GM19468 (cell line): ENCODE measurements at regions not wholly inside any gene's neighbourhood (a gene's known extent, or its start where the extent isn't known, plus 50 kb on each side); places are given as distances from the start of the nearest gene placed in this dataset.

Experiments
- ATAC-seq: cut with Tn5 transposase; IDR thresholded peaks from one replicate; pipeline ENCODE4 v1.9.1; 2021; ENCODE audit warnings: mild to moderate bottlenecking, moderate library complexity, moderate number of reproducible peaks; ENCODE audit not compliant: unreplicated experiment; ENCODE audit errors: extremely low read depth

DNA sequence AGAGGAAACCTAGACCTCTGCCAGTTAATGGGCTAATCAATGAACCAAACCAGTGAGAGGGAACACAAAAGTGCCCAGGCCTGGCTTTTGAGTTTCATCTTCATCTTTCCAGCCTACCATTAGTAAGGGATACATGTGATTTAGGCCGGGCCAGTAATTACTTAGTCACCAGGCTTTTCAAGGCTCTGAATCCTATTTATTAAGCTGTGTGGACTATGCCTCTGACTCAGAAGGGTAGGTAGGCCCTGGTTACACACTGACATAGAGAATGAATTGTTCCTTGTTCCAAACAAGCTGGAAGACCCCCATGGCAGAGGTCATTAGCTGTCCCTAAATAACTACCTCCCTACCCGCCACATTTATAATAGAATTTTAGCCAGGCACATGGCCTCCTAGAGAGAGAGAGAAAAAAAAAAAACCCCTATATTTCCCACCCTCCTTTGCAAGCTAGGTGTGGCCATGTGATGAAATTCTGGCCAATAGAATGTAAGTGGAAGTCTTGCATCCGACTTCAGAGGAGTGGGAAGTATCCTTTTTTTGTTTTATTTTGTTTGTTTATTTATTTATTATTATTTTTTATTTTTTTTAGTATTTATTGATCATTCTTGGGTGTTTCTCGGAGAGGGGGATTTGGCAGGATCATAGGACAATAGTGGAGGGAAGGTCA, 112.3 kb upstream of the BCOR start:
- ATAC-seq = no peak

GRCh38 chrX:40207626-40208025, 109.9 kb upstream of the BCOR start:
- no peak for ATAC-seq

- ATAC-seq = no peak
These were observed 107.7 kb upstream of the BCOR start for GRCh38 chrX:40205471-40205870.

DNA sequence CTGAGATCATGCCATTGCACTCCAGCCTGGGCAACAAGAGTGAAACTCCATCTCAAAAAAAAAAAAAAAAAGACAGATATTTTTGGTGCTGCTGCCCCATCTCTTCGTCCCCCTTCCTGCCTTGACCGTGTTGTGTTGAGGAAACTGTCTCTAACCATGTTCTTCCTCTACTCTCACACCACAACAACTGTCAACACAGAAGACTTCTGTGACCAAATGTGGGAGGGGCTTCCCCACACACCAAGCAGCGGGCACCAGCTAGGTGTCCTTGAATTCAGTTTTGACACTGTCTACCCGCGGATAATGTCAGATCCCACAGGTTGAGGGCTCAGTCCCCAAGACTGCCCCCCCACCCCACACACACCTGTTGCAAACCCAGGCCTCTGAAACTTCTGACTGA, 104.7 kb upstream of the BCOR start:
- no peak for ATAC-seq

GRCh38 chrX:40201329-40201885, 103.6 kb upstream of the BCOR start:
- peak; percentile 49 for ATAC-seq

DNA sequence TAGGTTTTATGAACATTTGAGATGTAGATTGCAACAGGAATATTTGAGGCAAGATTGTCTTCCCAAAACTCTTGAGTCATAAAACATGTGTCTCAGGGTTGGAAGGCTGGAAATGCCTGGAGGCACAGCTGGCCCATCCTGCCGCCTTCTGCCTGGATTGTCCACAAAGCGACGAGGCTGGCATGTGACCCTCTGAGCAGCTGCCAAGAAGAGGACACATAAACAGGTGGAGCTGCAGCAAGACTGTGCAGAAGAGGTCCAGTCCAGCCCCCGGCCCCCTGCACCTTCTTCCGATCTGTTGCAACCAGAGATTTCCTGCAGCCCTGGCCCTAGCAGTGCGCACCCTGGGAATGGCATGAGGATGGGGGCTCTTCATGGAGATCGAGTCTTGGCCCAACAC, 101.9 kb upstream of the BCOR start:
- ATAC-seq = no peak

- no peak for ATAC-seq
These were observed 99.3 kb upstream of the BCOR start for GRCh38 chrX:40197071-40197470.

DNA sequence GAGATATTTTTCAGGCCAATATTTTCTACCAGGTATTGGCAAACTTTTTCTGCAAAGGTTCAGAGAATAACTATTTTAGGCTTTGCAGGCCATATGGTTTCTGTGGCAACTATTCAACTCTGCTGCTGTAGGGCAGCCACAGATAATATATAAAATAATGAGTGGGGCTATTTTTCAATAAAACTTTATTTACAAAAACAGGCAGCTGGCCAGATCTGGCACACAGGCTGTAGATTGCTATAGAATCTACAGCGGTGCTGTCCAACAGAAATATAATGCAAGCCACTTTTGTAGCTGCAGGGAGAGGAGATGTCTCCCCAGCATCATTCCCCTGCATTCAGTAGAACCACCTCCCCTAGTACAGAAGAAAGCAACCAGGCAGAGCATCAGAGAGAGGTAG, 97.6 kb upstream of the BCOR start:
- no peak for ATAC-seq

DNA sequence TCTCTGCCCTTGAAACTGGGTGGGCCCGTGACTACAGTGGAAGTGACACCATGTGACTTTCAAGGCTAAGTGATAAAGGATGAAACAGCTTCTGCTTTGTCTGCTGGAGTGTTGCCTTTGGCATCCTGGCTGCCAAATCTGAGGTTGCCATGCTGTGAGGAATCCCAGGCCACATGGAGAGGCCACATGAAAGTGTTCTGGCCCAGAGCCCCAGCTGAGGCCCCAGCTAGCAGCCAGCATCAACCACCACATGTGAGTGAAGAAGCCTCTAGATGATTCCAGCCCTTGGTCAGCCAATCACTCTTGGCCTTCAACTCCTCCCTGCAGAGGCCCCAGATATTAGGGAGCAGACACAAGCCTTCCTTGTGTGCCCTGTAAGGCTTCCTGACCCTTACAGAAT, 94.4 kb upstream of the BCOR start:
- no peak for ATAC-seq

DNA sequence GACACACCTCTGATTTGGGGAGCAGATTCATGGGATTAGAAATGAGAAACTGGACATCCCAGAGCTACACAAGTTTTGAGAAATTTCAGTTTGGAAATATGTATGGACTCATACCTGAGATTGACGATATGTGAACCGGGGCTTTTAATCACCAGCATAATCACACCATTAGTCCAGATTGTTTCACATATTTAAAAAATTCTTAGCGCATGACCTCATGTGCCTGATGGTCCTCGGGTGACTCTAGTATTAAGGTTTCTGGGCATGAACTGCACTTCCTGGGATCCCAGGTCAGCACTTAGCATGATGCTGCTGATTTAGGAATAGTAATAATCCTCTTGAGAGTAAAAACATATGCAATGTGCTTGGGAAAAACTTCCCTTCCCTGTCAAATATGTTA, 91.9 kb upstream of the BCOR start:
- ATAC-seq = no peak

DNA sequence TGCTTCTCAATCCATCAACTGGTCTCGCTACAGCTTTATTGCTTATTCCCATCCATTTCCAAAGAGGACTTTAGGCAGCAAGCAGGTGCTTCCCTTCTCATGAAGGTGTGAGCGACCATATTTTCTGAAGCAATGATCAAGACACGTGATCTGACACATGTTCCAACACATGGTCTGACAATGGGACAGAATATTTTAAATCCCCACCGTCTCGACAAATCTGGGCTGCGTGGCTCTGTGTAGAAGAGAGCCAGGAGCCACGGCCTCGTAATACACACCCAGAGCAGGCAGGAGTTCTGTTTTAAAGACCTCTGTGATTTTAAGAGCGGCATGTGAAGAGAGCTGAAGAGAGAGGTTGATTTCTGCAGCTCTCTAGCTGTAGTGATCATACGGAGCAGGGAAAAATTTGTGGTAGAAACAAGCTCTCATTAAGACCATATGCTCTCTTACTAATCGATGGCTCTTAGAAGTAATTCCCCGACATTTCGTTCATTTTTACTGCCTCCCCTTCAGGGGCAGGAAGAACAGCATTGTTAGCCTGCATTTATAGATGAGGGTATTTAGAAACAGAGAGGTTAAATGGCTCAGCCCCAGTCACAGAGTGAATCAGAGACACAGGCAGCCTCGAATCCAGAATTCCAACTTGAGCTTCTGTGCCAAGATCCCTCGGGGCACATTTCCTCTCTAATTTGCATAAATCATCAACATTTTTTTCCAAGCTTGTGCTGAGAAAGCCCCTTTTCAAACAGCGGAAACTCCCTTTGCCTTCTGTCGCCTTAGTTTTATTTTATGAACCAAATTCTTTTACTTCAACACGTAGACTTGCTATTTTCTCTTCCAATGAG, 91.0 kb upstream of the BCOR start:
- ATAC-seq = no peak

- no peak for ATAC-seq
These were observed 87.2 kb upstream of the BCOR start for GRCh38 chrX:40184968-40185367.

DNA sequence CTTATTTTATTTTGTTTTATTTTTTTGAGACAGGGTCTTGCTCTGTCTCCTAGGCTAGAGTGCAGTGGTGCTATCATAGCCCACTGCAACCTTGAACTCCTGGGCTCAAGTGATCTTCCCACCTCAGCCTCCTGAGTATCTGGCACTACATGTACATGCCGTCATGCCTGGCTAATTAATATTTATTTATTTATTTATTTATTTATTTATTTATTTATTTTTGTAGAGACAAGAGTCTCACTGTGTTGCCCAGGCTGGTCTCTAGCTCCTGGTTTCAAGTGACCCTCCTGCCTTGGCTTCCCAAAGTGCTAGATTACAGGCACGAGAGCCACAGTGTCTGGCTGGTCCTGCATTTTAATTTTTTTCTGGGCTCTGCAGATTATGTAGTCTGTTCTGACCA, 84.9 kb upstream of the BCOR start:
- ATAC-seq = no peak

GRCh38 chrX:40182095-40182494, 84.3 kb upstream of the BCOR start:
- no peak for ATAC-seq

- ATAC-seq = no peak
These were observed 81.5 kb upstream of the BCOR start for GRCh38 chrX:40179283-40179682.

DNA sequence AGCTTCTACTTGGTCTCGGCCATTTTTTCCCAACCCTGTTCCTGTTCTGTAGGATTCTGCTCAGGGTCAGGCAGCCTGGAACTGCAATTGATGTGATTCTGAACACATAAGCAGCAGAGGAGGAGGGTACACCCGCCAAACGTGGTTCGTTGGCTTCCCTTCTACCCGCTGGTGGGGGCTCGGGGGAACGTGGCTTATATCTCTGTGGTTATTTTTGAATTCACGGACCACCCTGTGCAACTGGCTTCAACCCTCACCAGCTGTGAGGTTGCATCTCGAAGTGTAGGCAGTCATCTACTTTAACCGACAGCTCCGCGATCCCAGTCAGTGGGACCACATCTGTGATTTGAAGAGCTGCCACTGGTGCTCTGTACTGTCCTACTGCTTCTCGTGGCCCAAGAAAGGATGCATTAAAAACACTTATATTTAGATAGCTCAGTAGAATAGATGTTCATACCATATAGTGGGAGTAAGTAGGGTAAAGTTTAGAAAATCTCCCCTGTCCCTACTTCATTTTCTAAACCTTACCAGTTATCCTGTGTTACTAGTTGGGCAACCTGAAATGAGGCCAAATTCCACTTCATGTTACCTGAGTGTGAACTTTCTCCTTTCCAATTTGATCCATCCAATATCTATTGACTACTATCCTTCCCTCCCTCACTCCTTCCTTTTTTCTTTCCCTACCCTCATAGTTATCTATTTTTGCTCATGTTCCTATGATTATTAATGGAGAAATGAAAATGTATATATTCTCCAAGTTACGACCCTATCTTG, 80.4 kb upstream of the BCOR start:
- ATAC-seq = no peak

- no peak for ATAC-seq
These were observed 79.7 kb upstream of the BCOR start for GRCh38 chrX:40177489-40177888.

GRCh38 chrX:40177117-40177430, 79.3 kb upstream of the BCOR start:
- ATAC-seq = no peak

- ATAC-seq = no peak
These were observed 78.8 kb upstream of the BCOR start for GRCh38 chrX:40176351-40177116.
